Transverse colon (tissue), 4 donors: ENCODE measurements at regions not wholly inside any gene's neighbourhood (a gene's known extent, or its start where the extent isn't known, plus 50 kb on each side); places are given as distances from the start of the nearest gene placed in this dataset.

Source experiments
- POLR2A ChIP-seq: fragments of 450-650 bp; IDR thresholded peaks from one replicate; pipeline ENCODE4 v1.6.1; 2016; ENCODE audit warnings: antibody characterized with exemption, mild to moderate bottlenecking, moderate library complexity
- POLR2AphosphoS5 ChIP-seq, 3 donors: sonication (generic); formaldehyde crosslinking; IDR thresholded peaks; one replicate each; pipeline ENCODE4 v1.6.1; 2016; ENCODE audit warnings: antibody characterized with exemption in 3 of 3
- TF ChIP-seq, protein P1 (sequence below), 5 experiments: fragments of 200-600 bp in 3 of 5; fragments of 450-650 bp in 2 of 5; sonication (generic) in 3 of 5; IDR thresholded peaks; 1 replicate in 2 of 5; 2 replicates in 3 of 5; pipeline ENCODE4 v1.5.1; 2016 to 2017; ENCODE audit warnings: antibody characterized with exemption in 5 of 5, inconsistent platforms in 3 of 5, mild to moderate bottlenecking in 2 of 5, moderate library complexity in 1 of 5

DNA sequence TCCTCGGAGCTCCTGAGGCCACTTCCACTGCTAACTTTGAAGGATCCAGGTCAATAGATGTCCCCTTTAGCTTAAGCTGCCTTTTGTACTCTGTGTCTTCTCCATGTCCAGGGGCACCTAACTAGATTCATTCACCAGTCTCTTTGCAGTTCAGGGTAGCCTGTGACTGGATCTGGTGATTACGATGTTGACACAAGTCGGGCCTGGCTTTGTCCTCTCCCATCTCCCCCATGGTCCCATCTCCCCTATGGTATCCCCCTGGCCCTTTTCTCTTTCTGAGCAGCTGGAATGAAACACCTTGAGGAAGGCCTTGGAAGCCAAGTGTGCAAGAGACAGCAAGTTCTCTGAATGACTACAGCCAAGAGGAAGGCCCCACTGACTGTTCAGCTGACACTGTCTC, 417.9 kb upstream of the SMIM21 start:
- TF ChIP-seq, protein P1, sequence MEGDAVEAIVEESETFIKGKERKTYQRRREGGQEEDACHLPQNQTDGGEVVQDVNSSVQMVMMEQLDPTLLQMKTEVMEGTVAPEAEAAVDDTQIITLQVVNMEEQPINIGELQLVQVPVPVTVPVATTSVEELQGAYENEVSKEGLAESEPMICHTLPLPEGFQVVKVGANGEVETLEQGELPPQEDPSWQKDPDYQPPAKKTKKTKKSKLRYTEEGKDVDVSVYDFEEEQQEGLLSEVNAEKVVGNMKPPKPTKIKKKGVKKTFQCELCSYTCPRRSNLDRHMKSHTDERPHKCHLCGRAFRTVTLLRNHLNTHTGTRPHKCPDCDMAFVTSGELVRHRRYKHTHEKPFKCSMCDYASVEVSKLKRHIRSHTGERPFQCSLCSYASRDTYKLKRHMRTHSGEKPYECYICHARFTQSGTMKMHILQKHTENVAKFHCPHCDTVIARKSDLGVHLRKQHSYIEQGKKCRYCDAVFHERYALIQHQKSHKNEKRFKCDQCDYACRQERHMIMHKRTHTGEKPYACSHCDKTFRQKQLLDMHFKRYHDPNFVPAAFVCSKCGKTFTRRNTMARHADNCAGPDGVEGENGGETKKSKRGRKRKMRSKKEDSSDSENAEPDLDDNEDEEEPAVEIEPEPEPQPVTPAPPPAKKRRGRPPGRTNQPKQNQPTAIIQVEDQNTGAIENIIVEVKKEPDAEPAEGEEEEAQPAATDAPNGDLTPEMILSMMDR (IDR thresholded peaks at IDR 0.05) = no peak
- TF ChIP-seq POLR2A (no peak), POLR2AphosphoS5 (IDR thresholded peaks at IDR 0.05) (no peak)
